Heart right ventricle (tissue), 16 donors: ENCODE measurements at regions not wholly inside any gene's neighbourhood (a gene's known extent, or its start where the extent isn't known, plus 50 kb on each side); places are given as distances from the start of the nearest gene placed in this dataset.

ENCODE experiments used
- ATAC-seq, 8 donors: fragments of 200-7000 bp; cut with Tn5 transposase; one replicate each; pipeline ENCODE4 v1.9.1; 2020; ENCODE audit warnings: mild to moderate bottlenecking in 8 of 8, moderate library complexity in 8 of 8, moderate number of reproducible peaks in 1 of 8
- DNase-seq, 2 donors: peaks; one replicate each; pipeline ENCODE4 v3.0.0-alpha.2; 2020
- H3K27ac ChIP-seq, 10 donors: fragments of 200-600 bp; sonication (generic) in 2 of 10; one replicate each; pipeline versions ENCODE4 v1.5.0 to v1.8.0; 2020 to 2022; ENCODE audit warnings: mild to moderate bottlenecking in 3 of 10
- H3K27me3 ChIP-seq, 7 donors: fragments of 200-600 bp; one replicate each; pipeline ENCODE4 v1.8.0; 2021 to 2022; ENCODE audit warnings: mild to moderate bottlenecking in 2 of 7
- H3K36me3 ChIP-seq, 9 donors: fragments of 200-600 bp; sonication (generic) in 1 of 9; one replicate each; pipeline versions ENCODE4 v1.5.0 to v1.8.0; 2020 to 2022; ENCODE audit warnings: mild to moderate bottlenecking in 2 of 9
- H3K4me1 ChIP-seq, 9 donors: fragments of 200-600 bp; sonication (generic) in 1 of 9; one replicate each; pipeline versions ENCODE4 v1.5.0 to v1.8.0; 2020 to 2022; ENCODE audit warnings: mild to moderate bottlenecking in 4 of 9
- H3K4me3 ChIP-seq, 10 donors: fragments of 200-600 bp; sonication (generic) in 2 of 10; one replicate each; pipeline versions ENCODE4 v1.5.0 to v1.8.0; 2020 to 2022; ENCODE audit warnings: mild to moderate bottlenecking in 7 of 10, moderate library complexity in 2 of 10
- H3K9me3 ChIP-seq, 11 donors: fragments of 200-600 bp in 10 of 11; sonication (generic) in 2 of 11; one replicate each; pipeline versions ENCODE4 v1.5.0 to v1.8.0; 2013 to 2022; ENCODE audit warnings: mild to moderate bottlenecking in 2 of 11, control low read depth in 1 of 11, moderate library complexity in 1 of 11
- CTCF ChIP-seq, 9 donors: fragments of 200-600 bp; sonication (generic) in 2 of 9; IDR thresholded peaks; one replicate each; pipeline versions ENCODE4 v1.5.0 to v1.8.0; 2021 to 2022; ENCODE audit warnings: antibody characterized with exemption in 9 of 9, mild to moderate bottlenecking in 5 of 9, moderate library complexity in 1 of 9
- WGBS, 2 donors: extraction: QIAGEN DNeasy Blood & Tissue Kit; methylation state at CpG; one replicate each; pipeline ENCODE4 v1.1.7; 2013; ENCODE audit warnings: inconsistent platforms in 1 of 2; 5-methylcytosine and 5-hydroxymethylcytosine counted together
- intact Hi-C, 10 donors: fragments of 100-400 bp; cut with DNase I; formaldehyde crosslinking; loops; one replicate each; pipeline versions ENCODE4 v1.11.1 to v1.14.2; 2022
- donor health status: Arrhythmogenic right ventricular cardiomyopathy.
- donor health status: ischemic (EF 13 %, LVEDD 7.1; RV severe dilation, severe dysfunction).
- donor health status: healthy with polysubstance abuse.
- donor health status: DM: no; HTN: yes; CAD: no.
- donor health status: DM: no; HTN: no; CAD: no.
- donor health status: ischemic (EF 25% LVEDD 6.9; RV normal size, moderate dysfunction).
- donor health status: ischemic (EF 25% LVEDD 5.7; RV mildly dilated, moderate dysfunction).
- donor health status: healthy.
- donor health status: DM: yes; HTN: yes; CAD: no.
- donor health status: Ischemic cardiomyopathy.
- donor health status: ischemic (EF 35%, LVEDD 5.7; RV mildly dilated, moderate dysfunction).
- donor health status: nonischemic (EF 11% LVEDD 7.7; RV severe dilation, severe dysfunction).
- donor health status: DM: yes; HTN: yes; CAD: no.
- donor health status: PGD.
- donor health status: ischemic (EF 29% LVEDD 5.4; RV normal size, mild dysfunction).
- donor health status: nonischemic (EF 23%, LVEDD 6.1; RV moderate dilation, normal function).

GRCh38 chr1:87897481-87897880, 568.8 kb downstream of the LMO4 start:
- DNase-seq = no peak
- TF ChIP-seq CTCF (IDR thresholded peaks at IDR 0.05) = no peak
- intact Hi-C loops = no loop called here
- no peak for ATAC-seq
- WGBS, 2 donors = 49 to 58% methylated on average over 1 of the region's 1 CpG
- Histone ChIP-seq H3K4me3 (no peak overlapping the region), H3K27me3 (no peaks in the 10 kb centered on the region), H3K27ac (no peak overlapping the region), H3K9me3 (no peaks in the 10 kb centered on the region), H3K4me1 (no peaks in the 10 kb centered on the region), H3K36me3 (no peaks in the 10 kb centered on the region)

GRCh38 chr1:87898431-87898830, 569.8 kb downstream of the LMO4 start:
- H3K4me1 ChIP-seq = peaks cover 0 to 7% (median 0%) of the 10 kb centered on the region in 9 donors
- ATAC-seq = no peak
- intact Hi-C loops = no loop called here
- no peak overlapping the region for H3K4me3 ChIP-seq
- no peak overlapping the region for H3K27ac ChIP-seq
- no peaks in the 10 kb centered on the region for H3K36me3 ChIP-seq
- no peak for TF ChIP-seq CTCF (IDR thresholded peaks at IDR 0.05)
- DNase-seq = no peak
- WGBS, 2 donors = 51 to 54% methylated on average over 4 of the region's 4 CpGs
- no peaks in the 10 kb centered on the region for H3K9me3 ChIP-seq
- no peaks in the 10 kb centered on the region for H3K27me3 ChIP-seq

GRCh38 chr1:87899017-87899416, 570.3 kb downstream of the LMO4 start:
- H3K4me3 ChIP-seq = no peak overlapping the region
- ATAC-seq (no peak), DNase-seq (no peak)
- no peak overlapping the region for H3K27ac ChIP-seq
- 36 to 62% methylated on average over 2 of the region's 2 CpGs for WGBS, 2 donors
- intact Hi-C loops = no loop called here
- no peaks in the 10 kb centered on the region for H3K27me3 ChIP-seq
- no peaks in the 10 kb centered on the region for H3K36me3 ChIP-seq
- no peaks in the 10 kb centered on the region for H3K9me3 ChIP-seq
- TF ChIP-seq CTCF (IDR thresholded peaks at IDR 0.05) = no peak
- H3K4me1 ChIP-seq = peaks cover 0 to 7% (median 0%) of the 10 kb centered on the region in 9 donors

- intact Hi-C loops = no loop called here
- Histone ChIP-seq H3K4me1 (peaks cover 0 to 7% (median 0%) of the 10 kb centered on the region in 9 donors), H3K27ac (no peak overlapping the region), H3K27me3 (peaks cover 0 to 3% (median 0%) of the 10 kb centered on the region in 7 donors), H3K36me3 (no peaks in the 10 kb centered on the region), H3K4me3 (no peak overlapping the region), H3K9me3 (no peaks in the 10 kb centered on the region)
- DNase-seq (no peak), ATAC-seq (no peak)
- 85% methylated on average over 3 of the region's 3 CpGs for WGBS, 2 donors
- TF ChIP-seq CTCF (IDR thresholded peaks at IDR 0.05) = no peak
Observed at GRCh38 chr1:87899746-87900145, 571.1 kb downstream of the LMO4 start.
